H1 (cell line): ENCODE measurements at regions not wholly inside any gene's neighbourhood (a gene's known extent, or its start where the extent isn't known, plus 50 kb on each side); places are given as distances from the start of the nearest gene placed in this dataset.

Source experiments
- EGR1 ChIP-seq: IDR thresholded peaks from 2 replicates; pipeline ENCODE4 v1.6.1; 2011; ENCODE audit warnings: low read depth, low read length, borderline replicate concordance
- KDM1A ChIP-seq: fragments of 200-600, 300-600 bp; sonication (generic); IDR thresholded peaks from 2 replicates; pipeline ENCODE4 v1.7.1; 2016; ENCODE audit warnings: mild to moderate bottlenecking, low read length, borderline replicate concordance
- KDM5A ChIP-seq: fragments of 200-600 bp; IDR thresholded peaks from 2 replicates; pipeline ENCODE4 v1.7.1; 2012; ENCODE audit warnings: mild to moderate bottlenecking, low read length, inconsistent platforms, mixed read lengths
- RBBP5 ChIP-seq: IDR thresholded peaks from 2 replicates; pipeline ENCODE4 v1.7.1; 2012; ENCODE audit warnings: low read depth, mild to moderate bottlenecking, inconsistent platforms, low read length, moderate library complexity, borderline replicate concordance
- SP2 ChIP-seq: IDR thresholded peaks from 2 replicates; pipeline ENCODE4 v1.6.1; 2012; ENCODE audit warnings: mild to moderate bottlenecking, low read length, inconsistent platforms
- YY1 ChIP-seq: IDR thresholded peaks from 2 replicates; pipeline ENCODE4 v1.6.1; 2011; ENCODE audit warnings: low read depth, mild to moderate bottlenecking, low read length
- ZNF274 ChIP-seq: IDR thresholded peaks from 2 replicates; pipeline ENCODE4 v1.7.0; 2012; ENCODE audit warnings: low read length, borderline replicate concordance; ENCODE audit errors: extremely low read depth
- TF ChIP-seq, protein P1 (sequence below): fragments of 300-600 bp; sonication (generic); IDR thresholded peaks from 2 replicates; pipeline ENCODE4 v1.7.1; 2012; ENCODE audit warnings: low read length, moderate library complexity, mild to moderate bottlenecking, inconsistent platforms; ENCODE audit not compliant: insufficient replicate concordance
- TF ChIP-seq, protein P2 (sequence below): IDR thresholded peaks from 2 replicates; pipeline ENCODE4 v1.6.1; 2012; ENCODE audit warnings: inconsistent platforms

DNA sequence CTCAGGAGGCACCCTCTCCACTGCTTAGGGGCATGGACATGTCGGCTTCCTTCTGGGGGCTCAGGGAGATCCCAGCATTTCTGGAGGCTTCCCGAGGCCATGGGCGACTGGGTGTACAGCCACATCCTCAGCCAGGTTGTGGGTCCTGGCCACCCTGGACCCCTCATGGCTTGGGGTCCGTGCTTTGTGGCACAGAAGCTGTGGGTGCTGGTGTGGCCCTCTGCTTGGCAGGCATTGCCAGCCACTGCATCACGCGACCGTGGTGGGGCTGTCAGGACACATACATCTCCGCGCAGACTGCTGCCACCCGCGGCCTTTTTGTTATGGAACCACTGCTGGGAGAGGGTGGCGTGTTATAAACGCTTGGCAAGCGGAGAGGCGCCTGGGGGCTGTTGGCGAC lies 1174.9 kb downstream of the BRD1 start (continued):
- TF ChIP-seq, protein P1, sequence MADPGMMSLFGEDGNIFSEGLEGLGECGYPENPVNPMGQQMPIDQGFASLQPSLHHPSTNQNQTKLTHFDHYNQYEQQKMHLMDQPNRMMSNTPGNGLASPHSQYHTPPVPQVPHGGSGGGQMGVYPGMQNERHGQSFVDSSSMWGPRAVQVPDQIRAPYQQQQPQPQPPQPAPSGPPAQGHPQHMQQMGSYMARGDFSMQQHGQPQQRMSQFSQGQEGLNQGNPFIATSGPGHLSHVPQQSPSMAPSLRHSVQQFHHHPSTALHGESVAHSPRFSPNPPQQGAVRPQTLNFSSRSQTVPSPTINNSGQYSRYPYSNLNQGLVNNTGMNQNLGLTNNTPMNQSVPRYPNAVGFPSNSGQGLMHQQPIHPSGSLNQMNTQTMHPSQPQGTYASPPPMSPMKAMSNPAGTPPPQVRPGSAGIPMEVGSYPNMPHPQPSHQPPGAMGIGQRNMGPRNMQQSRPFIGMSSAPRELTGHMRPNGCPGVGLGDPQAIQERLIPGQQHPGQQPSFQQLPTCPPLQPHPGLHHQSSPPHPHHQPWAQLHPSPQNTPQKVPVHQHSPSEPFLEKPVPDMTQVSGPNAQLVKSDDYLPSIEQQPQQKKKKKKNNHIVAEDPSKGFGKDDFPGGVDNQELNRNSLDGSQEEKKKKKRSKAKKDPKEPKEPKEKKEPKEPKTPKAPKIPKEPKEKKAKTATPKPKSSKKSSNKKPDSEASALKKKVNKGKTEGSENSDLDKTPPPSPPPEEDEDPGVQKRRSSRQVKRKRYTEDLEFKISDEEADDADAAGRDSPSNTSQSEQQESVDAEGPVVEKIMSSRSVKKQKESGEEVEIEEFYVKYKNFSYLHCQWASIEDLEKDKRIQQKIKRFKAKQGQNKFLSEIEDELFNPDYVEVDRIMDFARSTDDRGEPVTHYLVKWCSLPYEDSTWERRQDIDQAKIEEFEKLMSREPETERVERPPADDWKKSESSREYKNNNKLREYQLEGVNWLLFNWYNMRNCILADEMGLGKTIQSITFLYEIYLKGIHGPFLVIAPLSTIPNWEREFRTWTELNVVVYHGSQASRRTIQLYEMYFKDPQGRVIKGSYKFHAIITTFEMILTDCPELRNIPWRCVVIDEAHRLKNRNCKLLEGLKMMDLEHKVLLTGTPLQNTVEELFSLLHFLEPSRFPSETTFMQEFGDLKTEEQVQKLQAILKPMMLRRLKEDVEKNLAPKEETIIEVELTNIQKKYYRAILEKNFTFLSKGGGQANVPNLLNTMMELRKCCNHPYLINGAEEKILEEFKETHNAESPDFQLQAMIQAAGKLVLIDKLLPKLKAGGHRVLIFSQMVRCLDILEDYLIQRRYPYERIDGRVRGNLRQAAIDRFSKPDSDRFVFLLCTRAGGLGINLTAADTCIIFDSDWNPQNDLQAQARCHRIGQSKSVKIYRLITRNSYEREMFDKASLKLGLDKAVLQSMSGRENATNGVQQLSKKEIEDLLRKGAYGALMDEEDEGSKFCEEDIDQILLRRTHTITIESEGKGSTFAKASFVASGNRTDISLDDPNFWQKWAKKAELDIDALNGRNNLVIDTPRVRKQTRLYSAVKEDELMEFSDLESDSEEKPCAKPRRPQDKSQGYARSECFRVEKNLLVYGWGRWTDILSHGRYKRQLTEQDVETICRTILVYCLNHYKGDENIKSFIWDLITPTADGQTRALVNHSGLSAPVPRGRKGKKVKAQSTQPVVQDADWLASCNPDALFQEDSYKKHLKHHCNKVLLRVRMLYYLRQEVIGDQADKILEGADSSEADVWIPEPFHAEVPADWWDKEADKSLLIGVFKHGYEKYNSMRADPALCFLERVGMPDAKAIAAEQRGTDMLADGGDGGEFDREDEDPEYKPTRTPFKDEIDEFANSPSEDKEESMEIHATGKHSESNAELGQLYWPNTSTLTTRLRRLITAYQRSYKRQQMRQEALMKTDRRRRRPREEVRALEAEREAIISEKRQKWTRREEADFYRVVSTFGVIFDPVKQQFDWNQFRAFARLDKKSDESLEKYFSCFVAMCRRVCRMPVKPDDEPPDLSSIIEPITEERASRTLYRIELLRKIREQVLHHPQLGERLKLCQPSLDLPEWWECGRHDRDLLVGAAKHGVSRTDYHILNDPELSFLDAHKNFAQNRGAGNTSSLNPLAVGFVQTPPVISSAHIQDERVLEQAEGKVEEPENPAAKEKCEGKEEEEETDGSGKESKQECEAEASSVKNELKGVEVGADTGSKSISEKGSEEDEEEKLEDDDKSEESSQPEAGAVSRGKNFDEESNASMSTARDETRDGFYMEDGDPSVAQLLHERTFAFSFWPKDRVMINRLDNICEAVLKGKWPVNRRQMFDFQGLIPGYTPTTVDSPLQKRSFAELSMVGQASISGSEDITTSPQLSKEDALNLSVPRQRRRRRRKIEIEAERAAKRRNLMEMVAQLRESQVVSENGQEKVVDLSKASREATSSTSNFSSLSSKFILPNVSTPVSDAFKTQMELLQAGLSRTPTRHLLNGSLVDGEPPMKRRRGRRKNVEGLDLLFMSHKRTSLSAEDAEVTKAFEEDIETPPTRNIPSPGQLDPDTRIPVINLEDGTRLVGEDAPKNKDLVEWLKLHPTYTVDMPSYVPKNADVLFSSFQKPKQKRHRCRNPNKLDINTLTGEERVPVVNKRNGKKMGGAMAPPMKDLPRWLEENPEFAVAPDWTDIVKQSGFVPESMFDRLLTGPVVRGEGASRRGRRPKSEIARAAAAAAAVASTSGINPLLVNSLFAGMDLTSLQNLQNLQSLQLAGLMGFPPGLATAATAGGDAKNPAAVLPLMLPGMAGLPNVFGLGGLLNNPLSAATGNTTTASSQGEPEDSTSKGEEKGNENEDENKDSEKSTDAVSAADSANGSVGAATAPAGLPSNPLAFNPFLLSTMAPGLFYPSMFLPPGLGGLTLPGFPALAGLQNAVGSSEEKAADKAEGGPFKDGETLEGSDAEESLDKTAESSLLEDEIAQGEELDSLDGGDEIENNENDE, result no peak
- TF ChIP-seq ZNF274 (no peak), KDM1A (no peak), YY1 (no peak), RBBP5 (no peak), SP2 (no peak), KDM5A (no peak), EGR1 (no peak)
- TF ChIP-seq, protein P2, sequence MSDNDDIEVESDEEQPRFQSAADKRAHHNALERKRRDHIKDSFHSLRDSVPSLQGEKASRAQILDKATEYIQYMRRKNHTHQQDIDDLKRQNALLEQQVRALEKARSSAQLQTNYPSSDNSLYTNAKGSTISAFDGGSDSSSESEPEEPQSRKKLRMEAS, result no peak
